ENCODE measurements at regions not wholly inside any gene's neighbourhood (a gene's known extent, or its start where the extent isn't known, plus 50 kb on each side); places are given as distances from the start of the nearest gene placed in this dataset.

DNA sequence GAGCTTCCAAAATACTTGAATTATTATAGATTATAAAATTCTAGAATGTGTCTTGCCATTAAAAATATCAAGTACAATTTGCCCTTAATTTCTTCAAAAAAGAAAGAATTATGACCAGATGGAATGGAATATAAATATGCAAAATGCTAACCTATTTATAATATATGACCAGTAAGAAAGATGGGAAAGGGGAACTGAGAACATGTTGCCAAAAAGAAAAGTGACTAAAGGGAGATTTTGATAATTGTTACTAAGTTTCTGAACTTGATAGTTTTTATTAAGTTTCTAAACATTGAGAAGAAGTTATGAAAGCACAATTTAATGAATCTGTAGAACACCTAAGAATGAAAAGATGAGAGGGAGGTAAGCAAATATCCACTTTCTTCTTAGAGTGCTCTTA, 188.4 kb upstream of the NR4A3 start:
- no peak for DNase-seq (ENCODE audit: low spot score in 2 of 2)
- intact Hi-C loops (cut with DNase I; ENCODE audit: low total_unique reads), result no loop called here
- H3K4me3 ChIP-seq (ENCODE audit: low read depth, poor library complexity, severe bottlenecking), result no peak overlapping the region
- TF ChIP-seq POLR2A (IDR thresholded peaks at IDR 0.05), result no peak
- TF ChIP-seq, protein P1, sequence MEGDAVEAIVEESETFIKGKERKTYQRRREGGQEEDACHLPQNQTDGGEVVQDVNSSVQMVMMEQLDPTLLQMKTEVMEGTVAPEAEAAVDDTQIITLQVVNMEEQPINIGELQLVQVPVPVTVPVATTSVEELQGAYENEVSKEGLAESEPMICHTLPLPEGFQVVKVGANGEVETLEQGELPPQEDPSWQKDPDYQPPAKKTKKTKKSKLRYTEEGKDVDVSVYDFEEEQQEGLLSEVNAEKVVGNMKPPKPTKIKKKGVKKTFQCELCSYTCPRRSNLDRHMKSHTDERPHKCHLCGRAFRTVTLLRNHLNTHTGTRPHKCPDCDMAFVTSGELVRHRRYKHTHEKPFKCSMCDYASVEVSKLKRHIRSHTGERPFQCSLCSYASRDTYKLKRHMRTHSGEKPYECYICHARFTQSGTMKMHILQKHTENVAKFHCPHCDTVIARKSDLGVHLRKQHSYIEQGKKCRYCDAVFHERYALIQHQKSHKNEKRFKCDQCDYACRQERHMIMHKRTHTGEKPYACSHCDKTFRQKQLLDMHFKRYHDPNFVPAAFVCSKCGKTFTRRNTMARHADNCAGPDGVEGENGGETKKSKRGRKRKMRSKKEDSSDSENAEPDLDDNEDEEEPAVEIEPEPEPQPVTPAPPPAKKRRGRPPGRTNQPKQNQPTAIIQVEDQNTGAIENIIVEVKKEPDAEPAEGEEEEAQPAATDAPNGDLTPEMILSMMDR (IDR thresholded peaks at IDR 0.05), result no peak

DNA sequence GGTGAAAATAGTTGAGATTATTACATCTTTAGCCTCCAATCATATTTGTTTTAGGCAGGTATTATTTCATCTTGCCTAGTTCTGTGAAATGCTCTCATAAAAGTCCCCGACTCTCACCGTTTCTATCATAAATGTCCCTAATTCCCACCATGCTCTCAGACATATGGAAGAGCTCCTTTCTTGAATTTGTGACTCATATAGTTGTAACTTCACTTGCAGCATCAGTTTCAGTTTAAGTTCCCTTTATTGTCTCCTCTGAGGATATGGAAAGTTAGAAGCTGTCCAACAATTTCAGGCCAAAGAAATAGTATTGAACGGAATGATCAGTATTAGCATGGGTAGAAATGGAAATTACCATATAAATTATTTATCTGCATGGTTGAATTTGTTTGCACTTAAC, 187.5 kb upstream of the NR4A3 start:
- no peak overlapping the region for H3K4me3 ChIP-seq (ENCODE audit: low read depth, poor library complexity, severe bottlenecking)
- DNase-seq (ENCODE audit: low spot score in 2 of 2), result no peak
- WGBS, 2 donors, result 57 to 58% methylated on average over 3 of the region's 3 CpGs
- intact Hi-C loops (cut with DNase I; ENCODE audit: low total_unique reads), result no loop called here
- no peak for TF ChIP-seq POLR2A (IDR thresholded peaks at IDR 0.05)
- TF ChIP-seq, protein P1 (IDR thresholded peaks at IDR 0.05), result no peak

DNA sequence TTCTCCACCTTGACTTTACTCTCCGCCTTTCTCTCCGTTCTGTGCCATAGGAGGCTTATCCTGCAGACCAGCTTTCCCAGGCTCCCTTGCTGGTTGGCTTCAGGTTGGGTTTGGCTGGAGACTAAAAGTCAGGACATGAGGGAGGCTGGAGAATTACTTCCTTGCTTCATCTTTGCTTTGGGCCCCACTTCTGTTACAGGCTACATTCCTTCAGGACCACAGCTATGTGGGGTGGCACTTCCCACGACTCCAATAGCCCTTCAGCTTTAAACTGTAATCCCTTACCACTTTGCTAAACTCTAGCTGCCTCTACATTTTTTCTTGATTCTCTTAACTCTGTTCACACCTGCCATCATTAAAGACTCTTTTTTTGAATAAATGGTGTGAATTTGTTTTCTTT, 186.7 kb upstream of the NR4A3 start:
- no peak for TF ChIP-seq POLR2A (IDR thresholded peaks at IDR 0.05)
- TF ChIP-seq, protein P1 (IDR thresholded peaks at IDR 0.05), result no peak
- 78 to 82% methylated on average over 3 of the region's 3 CpGs for WGBS, 2 donors
- H3K4me3 ChIP-seq (ENCODE audit: low read depth, poor library complexity, severe bottlenecking), result no peak overlapping the region
- no peak for DNase-seq (ENCODE audit: low spot score in 2 of 2)
- intact Hi-C loops (cut with DNase I; ENCODE audit: low total_unique reads), result no loop called here

DNA sequence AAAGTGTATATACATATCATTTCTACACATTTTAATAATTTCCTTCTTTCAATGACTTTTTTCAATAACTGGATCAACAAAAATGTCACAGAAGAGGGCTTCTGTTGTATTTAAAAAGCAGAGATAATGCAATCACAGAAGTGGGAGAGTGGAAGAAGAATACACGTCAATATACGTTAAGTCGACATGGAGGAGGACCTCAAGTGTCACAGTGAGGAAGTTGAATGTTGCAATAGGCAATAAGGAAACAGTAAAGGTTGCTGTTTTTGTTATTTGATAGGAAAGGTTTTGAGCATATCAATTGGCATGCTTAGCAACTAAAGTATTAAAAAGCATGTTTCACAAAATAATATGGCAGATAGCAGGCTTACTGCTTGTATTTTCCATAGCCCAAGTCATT, 184.0 kb upstream of the NR4A3 start:
- H3K4me3 ChIP-seq (ENCODE audit: low read depth, poor library complexity, severe bottlenecking), result no peak overlapping the region
- intact Hi-C loops (cut with DNase I; ENCODE audit: low total_unique reads), result no loop called here
- no peak for DNase-seq (ENCODE audit: low spot score in 2 of 2)
- TF ChIP-seq, protein P1 (IDR thresholded peaks at IDR 0.05), result no peak
- TF ChIP-seq POLR2A (IDR thresholded peaks at IDR 0.05), result no peak
- 73 to 85% methylated on average over 3 of the region's 3 CpGs for WGBS, 2 donors

GRCh38 chr9:99638971-99639370, 182.7 kb upstream of the NR4A3 start:
- intact Hi-C loops (cut with DNase I; ENCODE audit: low total_unique reads), result no loop called here
- no peak for DNase-seq (ENCODE audit: low spot score in 2 of 2)
- TF ChIP-seq POLR2A (IDR thresholded peaks at IDR 0.05), result no peak
- TF ChIP-seq, protein P1 (IDR thresholded peaks at IDR 0.05), result no peak
- 89 to 94% methylated on average over 4 of the region's 4 CpGs for WGBS, 2 donors
- no peak overlapping the region for H3K4me3 ChIP-seq (ENCODE audit: low read depth, poor library complexity, severe bottlenecking)

- intact Hi-C loops (cut with DNase I; ENCODE audit: low total_unique reads), result no loop called here
- DNase-seq (ENCODE audit: low spot score in 2 of 2), result no peak
- H3K4me3 ChIP-seq (ENCODE audit: low read depth, poor library complexity, severe bottlenecking), result no peak overlapping the region
- TF ChIP-seq, protein P1 (IDR thresholded peaks at IDR 0.05), result no peak
- no peak for TF ChIP-seq POLR2A (IDR thresholded peaks at IDR 0.05)
These were observed 174.1 kb upstream of the NR4A3 start for GRCh38 chr9:99647604-99648003.
